HuH-7.5 (cell line): ENCODE measurements at regions not wholly inside any gene's neighbourhood (a gene's known extent, or its start where the extent isn't known, plus 50 kb on each side); places are given as distances from the start of the nearest gene placed in this dataset.
"Not testable (repeated sequence)": the region's sequence is repeated elsewhere in the genome, so short reads cannot be mapped to it uniquely, and the experiment has no call there.

Source experiments
- DNase-seq: peaks from one replicate; pipeline ENCODE4 v3.0.0; 2011; ENCODE audit warnings: low spot score

- DNase-seq, result no peak
These were observed 1879.2 kb upstream of the CDH9 start for GRCh38 chr5:28917631-28918030.

- no peak for DNase-seq
These were observed 1875.9 kb upstream of the CDH9 start for GRCh38 chr5:28914297-28914696.

DNA sequence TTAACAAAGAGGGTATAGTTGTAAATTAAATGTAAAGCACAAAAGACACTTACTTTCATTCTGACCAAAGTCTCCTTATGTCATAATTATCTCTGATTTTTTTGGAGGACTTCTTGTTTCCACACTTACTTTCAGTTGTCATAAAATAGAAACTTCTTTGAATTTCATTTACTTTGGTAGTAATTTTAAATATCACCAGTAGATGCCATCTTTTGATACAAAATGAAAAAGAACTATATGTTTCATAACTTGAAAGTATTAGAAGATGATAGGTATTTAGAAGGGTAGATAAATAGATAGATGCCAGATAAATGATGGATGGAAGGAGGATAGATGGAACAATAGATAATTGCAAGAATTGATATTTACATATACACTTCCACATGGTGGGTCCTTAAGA, 1865.3 kb upstream of the CDH9 start:
- no peak for DNase-seq

DNA sequence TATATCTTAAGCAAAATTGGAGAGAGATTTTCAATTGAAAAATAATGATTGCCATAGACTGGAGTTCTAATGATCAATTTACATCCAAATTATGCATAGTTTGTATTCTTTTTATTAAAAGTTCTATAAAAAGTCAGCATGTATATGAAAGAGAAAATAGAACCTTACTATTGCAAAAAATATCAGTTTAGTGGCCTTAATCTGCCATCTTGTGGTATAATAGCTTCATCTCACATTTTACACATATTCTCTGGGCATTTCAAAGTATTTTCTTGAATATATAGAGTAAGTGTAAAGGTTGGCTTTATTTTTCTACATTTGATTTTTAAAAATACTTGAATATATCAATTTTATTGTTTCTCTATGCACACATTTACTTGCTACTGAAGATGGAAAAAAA, 1858.6 kb upstream of the CDH9 start:
- DNase-seq, result no peak

- DNase-seq, result no peak
These were observed 1842.5 kb upstream of the CDH9 start for GRCh38 chr5:28880936-28881335.

GRCh38 chr5:28877050-28877449, 1838.7 kb upstream of the CDH9 start:
- no peak for DNase-seq

DNA sequence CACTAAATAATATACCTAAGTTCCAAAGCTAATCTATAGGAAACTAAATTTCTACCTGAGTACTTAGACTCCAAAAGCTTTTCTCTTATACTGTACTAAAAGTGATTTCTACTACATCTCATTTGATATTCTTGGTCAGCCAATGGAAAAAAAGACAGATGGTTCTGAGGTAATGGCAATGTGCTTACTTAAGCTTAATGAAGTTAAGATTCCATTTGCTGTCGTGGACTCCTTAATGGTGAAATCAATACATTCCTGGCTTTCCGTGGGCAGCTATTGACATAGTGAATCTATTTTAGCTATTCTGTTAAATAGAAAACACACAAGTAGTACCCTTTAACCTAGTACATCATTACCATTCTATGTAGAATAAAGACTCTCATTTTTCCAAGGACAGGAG, 1825.6 kb upstream of the CDH9 start:
- no peak for DNase-seq

GRCh38 chr5:28862860-28863196, 1824.4 kb upstream of the CDH9 start:
- no peak for DNase-seq

DNA sequence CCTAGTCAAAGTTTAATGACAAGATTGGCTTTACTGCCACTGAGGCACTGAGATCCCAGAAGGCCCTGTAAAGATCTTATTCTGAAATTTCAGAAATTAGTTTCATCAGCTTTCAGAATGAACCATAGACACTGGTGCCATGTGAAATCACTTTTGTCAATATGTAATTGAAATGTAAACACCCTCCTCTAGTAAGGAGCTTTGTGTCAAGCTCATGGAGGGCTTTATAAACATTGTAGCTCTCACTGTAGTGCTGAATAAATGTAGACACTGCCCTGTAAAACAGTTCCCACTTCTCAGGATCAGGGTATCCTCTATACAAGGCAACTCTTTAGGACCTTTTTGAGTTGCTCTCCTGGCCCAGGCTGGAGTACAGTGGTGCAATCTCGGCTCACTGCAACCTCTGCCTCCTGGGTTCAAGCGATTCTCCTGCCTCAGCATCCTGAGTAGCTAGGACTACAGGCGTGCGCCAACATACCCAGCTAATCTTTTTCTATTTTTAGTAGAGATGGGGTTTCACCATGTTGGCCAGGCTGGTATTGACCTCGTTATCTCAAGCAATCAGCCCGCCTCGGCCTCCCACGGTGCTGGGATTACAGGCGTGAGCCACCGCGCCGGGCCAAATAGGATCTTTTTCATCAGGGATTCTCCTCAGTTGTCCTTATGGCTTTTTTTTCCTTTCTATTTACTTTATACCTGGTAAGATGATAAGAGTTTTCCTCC, 1823.9 kb upstream of the CDH9 start:
- no peak for DNase-seq

DNA sequence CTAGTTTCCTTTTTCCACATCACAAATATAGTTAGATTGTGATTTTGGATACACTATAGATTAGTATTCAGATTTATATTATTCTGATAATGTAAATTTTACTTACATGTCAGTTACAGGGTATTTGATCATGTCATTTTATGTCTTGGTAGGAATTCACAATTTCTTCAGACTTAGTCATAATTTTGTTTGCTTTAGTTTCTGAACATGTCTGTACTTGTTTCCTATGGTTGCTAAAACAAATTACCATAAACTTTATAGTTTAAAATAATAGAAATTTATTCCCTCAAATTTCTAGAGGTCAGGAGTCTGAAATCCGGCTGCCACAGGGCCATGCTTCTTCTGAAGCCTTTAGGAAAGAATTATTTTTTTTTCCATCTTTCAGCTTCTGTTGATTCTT, 1817.2 kb upstream of the CDH9 start:
- no peak for DNase-seq

GRCh38 chr5:28850320-28850921, 1812.0 kb upstream of the CDH9 start:
- DNase-seq, result no peak

DNA sequence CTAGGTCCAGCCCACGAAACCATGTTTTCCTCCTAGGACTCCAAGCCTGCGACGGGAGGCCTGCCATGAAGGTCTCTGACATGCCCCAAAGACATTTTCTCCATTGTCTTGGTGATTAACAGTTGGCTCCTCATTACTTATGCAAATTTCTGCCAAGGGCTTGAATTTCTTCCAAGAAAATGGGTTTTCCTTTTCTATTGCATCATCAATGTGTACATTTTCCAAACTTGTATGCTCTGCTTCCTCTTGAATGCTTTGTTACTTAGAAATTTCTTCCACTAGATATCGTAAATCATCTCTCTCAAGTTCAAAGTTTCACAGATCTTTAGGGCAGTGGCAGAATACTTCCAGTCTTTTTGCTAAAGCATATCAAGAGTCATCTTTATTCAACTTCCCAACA, 1792.7 kb upstream of the CDH9 start:
- no peak for DNase-seq

DNA sequence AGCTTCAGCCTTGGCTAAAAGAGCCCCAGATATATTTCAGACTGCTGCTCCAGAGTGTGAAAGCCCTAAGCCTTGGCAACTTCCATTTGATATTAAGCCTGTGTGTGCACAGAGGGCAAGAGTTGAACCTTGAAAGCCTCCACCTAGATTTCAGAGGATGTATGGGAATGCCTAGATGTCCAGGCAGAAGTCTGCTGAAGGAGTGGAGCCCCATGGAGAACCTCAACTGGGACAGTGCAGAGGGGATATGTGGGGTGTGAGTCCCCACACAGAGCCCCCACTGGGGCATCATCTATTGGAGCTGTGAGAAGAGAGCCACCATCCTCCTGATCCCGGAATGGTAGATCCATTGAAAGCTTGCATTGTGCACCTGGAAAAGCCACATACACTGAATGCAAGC, 1784.8 kb upstream of the CDH9 start:
- no peak for DNase-seq

DNA sequence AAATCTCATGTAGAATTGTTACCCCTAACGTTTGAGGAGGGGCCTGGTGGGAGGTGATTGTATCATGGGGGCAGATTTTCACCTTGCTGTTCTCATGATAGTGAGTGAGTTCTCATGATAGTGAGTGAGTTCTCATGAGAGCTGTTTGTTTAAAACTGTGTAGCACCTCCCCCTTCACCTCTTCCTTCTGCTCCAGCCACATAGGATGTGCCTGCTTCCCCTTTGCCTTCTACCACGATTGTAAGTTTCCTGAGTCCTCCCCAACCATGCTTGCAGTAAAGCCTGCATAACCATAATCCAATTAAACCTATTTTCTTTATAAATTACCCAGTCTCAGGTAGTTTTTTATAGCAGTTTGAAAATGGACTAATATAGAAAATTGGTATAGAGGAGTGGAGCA, 1783.7 kb upstream of the CDH9 start:
- no peak for DNase-seq

DNA sequence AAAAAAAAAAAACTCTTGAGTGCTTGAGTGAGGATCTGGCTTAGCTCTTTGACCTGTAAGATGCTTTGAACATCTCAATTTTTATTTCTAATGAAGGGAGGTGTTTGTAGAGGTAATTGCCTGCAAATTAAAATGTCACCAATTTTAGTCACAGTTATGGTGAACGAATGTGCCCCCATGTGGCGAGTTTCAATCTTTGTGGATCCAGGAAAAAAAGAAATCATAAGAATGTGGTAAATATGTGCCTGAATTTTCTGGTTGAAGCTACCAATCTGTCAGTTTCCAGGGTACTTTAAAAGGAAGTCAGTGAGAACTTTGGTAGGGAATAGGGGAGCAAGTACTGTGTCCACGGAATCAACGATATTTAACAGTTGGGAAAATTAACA, 1772.4 kb upstream of the CDH9 start:
- DNase-seq, result no peak

DNA sequence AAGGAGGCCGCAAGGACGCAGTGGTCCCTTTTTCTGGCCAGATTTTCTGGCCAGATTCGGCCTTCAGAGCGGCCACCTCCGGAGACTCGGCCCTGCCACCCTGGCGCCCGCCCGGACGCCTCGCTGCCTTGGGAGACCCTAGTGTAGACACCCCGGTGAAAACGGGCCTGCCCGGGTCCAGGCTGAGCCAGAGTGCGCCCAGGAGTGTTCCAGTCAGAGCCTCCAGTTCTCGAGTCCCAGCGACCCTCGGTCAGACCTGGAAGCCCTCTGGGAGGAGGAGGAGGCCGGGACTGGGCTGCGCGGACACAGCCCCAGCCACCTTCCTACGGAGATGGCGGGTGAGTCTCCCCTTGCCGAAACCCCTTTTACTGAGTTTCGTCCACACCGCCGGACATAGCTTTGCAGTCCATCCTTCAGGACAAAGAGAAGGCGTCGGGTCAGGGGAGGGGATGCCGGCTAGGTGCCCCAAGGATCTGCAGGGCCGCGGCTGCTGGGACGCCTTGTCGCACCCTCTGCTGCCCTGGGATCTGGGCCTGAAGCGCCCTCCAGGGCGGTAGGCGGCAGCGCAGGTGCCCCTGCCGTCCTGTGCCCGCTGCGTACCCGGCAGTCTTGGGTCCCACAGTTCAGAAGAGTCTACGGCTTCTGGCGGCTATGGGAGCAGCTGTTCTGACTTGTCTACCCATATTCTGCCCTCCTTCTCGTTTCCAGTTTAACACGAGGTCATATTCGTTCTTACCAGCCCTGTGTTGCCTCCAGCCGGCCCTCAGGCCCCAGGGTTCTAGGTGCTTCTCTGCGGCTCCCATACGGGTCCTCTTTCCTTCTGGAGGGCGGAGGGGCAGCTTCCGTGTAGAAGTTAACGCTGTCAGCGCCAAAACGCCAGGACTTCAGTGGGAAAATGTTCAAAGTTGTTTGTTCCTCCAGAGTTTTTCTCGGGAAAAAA, 1771.7 kb upstream of the CDH9 start:
- DNase-seq, result no peak

- no peak for DNase-seq
These were observed 1770.8 kb upstream of the CDH9 start for GRCh38 chr5:28808967-28809810.

GRCh38 chr5:28807195-28807729, 1768.9 kb upstream of the CDH9 start:
- DNase-seq, result no peak

DNA sequence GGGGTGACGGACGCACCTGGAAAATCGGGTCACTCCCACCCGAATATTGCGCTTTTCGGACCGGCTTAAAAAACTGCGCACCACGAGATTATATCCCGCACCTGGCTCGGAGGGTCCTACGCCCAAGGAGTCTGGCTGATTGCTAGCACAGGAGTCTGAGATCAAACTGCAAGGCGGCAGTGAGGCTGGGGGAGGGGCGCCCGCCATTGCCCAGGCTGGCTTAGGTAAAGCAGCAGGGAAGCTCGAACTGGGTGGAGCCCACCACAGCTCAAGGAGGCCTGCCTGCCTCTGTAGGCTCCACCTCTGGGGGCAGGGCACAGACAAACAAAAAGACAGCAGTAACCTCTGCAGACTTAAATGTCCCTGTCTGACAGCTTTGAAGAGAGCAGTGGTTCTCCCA, 1760.6 kb upstream of the CDH9 start:
- DNase-seq, result not testable (repeated sequence)

DNA sequence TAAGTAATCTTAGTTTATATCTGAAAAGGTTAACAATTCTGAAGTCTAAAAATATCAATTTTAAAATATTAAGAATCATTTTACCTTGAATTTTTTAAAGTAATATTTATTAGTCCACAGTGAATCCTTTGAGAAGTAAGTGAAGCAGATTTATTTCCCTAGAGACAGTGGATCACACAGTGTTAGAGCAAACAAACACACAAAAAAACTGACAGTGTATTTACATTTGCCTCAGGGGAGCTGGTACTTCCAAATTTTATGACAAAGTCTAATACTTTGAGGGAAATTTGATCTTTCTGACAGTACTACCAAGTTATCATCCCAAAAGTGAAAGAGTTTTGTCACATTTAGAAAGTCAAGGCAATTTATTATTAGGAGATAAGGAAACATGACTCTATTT, 1750.6 kb upstream of the CDH9 start:
- DNase-seq, result no peak

DNA sequence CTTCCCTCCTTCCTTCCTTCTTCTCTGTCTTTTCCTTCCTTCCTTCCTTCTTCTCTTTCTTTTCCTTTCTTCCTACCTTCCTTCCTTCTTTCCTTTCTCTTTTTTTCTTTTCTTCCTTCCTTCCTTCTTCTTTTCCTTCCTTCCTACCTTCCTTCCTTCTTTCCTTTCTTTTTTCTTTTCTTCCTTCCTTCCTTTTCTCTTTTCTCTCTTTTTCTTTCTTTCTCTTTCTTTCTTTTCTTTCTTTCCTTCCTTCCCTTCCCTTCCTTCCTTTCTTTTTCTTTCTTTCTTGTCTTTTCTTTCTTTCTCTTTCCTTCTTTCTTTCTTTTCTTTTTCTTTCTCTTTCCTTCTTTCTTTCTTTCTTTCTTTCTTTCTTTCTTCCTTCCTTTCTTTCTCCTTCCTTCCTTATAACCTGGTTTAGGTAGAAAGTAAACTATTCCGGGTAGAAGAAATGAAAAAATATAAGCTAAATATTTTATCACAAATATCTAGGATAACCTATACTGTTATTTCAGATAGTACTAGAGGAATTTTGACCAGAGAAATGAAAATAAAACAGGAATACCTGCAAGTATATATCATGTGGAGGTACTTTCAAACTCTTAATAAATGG, 1741.8 kb upstream of the CDH9 start:
- DNase-seq, result no peak
